ENCODE measurements at regions not wholly inside any gene's neighbourhood (a gene's known extent, or its start where the extent isn't known, plus 50 kb on each side); places are given as distances from the start of the nearest gene placed in this dataset.

DNA sequence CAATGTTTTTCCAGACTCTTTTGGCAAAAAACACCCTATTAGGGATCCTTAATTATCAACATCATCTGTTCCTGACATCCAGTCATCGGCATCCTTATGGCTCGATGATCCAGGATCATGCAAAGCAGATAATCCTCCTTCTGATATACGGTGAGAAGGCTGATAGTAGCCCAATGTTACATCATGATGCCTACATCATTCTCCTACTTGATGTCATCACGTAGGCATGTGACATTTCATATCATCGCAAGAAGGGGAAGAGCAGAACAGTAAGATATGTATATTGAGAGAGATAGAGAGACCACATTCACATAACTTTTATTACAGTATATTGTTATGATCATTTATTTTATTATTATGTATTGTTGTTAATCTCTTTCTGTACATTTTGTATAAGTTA, 168.6 kb downstream of the ADAMTS15 start (continued):
- no peak for TF ChIP-seq GABPA (IDR thresholded peaks at IDR 0.05 in 1 of 2, conservative IDR thresholded peaks at IDR 0.05 in 1 of 2)
- TF ChIP-seq HNF4A (conservative IDR thresholded peaks at IDR 0.05): no peak
- no peak for TF ChIP-seq TAF1 (conservative IDR thresholded peaks at IDR 0.05)

DNA sequence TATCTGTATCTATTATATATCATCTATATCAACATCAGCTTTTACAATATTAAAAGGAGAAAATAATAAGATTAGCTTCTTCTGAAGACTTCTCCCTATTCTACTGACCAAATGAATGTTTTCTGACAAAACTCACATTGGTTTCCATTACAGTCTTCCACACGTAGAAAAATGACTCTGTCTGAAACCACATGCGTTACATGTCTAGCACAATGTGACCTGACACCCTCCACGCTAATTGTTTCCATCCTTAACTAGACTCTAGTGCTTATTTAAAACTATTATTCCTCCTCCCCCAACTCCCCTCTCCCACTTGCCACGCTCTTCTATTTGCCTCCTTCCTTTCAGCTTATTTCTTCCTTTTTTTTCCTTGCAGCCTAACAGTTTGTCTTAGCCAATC, 172.1 kb downstream of the ADAMTS15 start:
- Histone ChIP-seq H3K27me3 (ENCODE audit: control insufficient read depth in 4 of 4, insufficient read depth in 4 of 4, low read length in 3 of 4) (peaks cover 0 to 5% (median 0%) of the 10 kb centered on the region in 4 donors), H3K4me1 (ENCODE audit: control insufficient read depth in 4 of 4, insufficient read depth in 4 of 4, low read length in 3 of 4) (no peaks in the 10 kb centered on the region), H3K4me3 (ENCODE audit: low read depth in 1 of 3, low read length in 3 of 3) (no peak overlapping the region), H3K9ac (ENCODE audit: low read depth in 1 of 2, low read length in 2 of 2) (no peak overlapping the region), H3K9me3 (ENCODE audit: control insufficient read depth in 4 of 4, low read length in 3 of 4) (peaks cover 0 to 7% (median 0%) of the 10 kb centered on the region in 4 donors), H3K27ac (ENCODE audit: low read depth in 1 of 2, low read length in 2 of 2) (no peak overlapping the region), H3K36me3 (ENCODE audit: control insufficient read depth in 4 of 4, insufficient read depth in 3 of 4, low read depth in 1 of 4, low read length in 3 of 4) (no peaks in the 10 kb centered on the region)
- 78% methylated on average over 4 of the region's 4 CpGs for WGBS
- TF ChIP-seq GABPA (IDR thresholded peaks at IDR 0.05 in 1 of 2, conservative IDR thresholded peaks at IDR 0.05 in 1 of 2) (no peak), RAD21 (IDR thresholded peaks at IDR 0.05) (no peak), JUND (IDR thresholded peaks at IDR 0.05) (no peak)
- DNase-seq (ENCODE audit: low spot score): no peak

DNA sequence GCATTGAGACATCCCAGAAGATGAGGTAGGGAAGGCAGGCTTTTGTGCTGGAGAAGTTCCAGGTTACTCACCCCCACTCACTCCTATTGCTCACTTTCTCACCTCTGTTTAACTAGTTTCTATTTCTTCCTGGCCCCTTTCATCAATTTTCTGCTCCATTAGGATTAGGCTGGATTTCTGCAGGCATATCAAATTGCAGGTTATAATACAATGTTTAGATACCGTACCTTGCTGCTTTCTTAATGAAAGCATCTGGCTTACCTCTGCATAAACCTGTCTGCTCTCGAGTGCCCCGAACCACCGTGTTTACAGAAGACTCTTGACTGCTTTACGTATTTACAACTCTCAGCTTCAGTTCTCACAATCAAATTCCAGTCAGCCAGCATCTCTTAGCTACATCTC, 173.7 kb downstream of the ADAMTS15 start:
- no peak overlapping the region for H3K27ac ChIP-seq (ENCODE audit: low read depth in 1 of 2, low read length in 2 of 2)
- no peak overlapping the region for H3K4me3 ChIP-seq (ENCODE audit: low read depth in 1 of 3, low read length in 3 of 3)
- TF ChIP-seq NR2F2 (IDR thresholded peaks at IDR 0.05) (no peak), EGR1 (IDR thresholded peaks at IDR 0.05; ENCODE audit: low read depth in 2 of 2) (no peak), FOXA2 (IDR thresholded peaks at IDR 0.05) (no peak), JUND (IDR thresholded peaks at IDR 0.05) (no peak), GABPA (IDR thresholded peaks at IDR 0.05 in 1 of 2, conservative IDR thresholded peaks at IDR 0.05 in 1 of 2) (no peak), HNF4A (conservative IDR thresholded peaks at IDR 0.05) (no peak), HNF4G (IDR thresholded peaks at IDR 0.05) (no peak), YY1 (IDR thresholded peaks at IDR 0.05) (no peak), RAD21 (IDR thresholded peaks at IDR 0.05) (no peak), SP1 (IDR thresholded peaks at IDR 0.05) (no peak), RXRA (IDR thresholded peaks at IDR 0.05) (no peak), FOXA1 (IDR thresholded peaks at IDR 0.05) (no peak)
- TF ChIP-seq, protein P1, sequence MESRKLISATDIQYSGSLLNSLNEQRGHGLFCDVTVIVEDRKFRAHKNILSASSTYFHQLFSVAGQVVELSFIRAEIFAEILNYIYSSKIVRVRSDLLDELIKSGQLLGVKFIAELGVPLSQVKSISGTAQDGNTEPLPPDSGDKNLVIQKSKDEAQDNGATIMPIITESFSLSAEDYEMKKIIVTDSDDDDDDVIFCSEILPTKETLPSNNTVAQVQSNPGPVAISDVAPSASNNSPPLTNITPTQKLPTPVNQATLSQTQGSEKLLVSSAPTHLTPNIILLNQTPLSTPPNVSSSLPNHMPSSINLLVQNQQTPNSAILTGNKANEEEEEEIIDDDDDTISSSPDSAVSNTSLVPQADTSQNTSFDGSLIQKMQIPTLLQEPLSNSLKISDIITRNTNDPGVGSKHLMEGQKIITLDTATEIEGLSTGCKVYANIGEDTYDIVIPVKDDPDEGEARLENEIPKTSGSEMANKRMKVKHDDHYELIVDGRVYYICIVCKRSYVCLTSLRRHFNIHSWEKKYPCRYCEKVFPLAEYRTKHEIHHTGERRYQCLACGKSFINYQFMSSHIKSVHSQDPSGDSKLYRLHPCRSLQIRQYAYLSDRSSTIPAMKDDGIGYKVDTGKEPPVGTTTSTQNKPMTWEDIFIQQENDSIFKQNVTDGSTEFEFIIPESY (IDR thresholded peaks at IDR 0.05): no peak
- TF ChIP-seq, protein P2, sequence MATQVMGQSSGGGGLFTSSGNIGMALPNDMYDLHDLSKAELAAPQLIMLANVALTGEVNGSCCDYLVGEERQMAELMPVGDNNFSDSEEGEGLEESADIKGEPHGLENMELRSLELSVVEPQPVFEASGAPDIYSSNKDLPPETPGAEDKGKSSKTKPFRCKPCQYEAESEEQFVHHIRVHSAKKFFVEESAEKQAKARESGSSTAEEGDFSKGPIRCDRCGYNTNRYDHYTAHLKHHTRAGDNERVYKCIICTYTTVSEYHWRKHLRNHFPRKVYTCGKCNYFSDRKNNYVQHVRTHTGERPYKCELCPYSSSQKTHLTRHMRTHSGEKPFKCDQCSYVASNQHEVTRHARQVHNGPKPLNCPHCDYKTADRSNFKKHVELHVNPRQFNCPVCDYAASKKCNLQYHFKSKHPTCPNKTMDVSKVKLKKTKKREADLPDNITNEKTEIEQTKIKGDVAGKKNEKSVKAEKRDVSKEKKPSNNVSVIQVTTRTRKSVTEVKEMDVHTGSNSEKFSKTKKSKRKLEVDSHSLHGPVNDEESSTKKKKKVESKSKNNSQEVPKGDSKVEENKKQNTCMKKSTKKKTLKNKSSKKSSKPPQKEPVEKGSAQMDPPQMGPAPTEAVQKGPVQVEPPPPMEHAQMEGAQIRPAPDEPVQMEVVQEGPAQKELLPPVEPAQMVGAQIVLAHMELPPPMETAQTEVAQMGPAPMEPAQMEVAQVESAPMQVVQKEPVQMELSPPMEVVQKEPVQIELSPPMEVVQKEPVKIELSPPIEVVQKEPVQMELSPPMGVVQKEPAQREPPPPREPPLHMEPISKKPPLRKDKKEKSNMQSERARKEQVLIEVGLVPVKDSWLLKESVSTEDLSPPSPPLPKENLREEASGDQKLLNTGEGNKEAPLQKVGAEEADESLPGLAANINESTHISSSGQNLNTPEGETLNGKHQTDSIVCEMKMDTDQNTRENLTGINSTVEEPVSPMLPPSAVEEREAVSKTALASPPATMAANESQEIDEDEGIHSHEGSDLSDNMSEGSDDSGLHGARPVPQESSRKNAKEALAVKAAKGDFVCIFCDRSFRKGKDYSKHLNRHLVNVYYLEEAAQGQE (IDR thresholded peaks at IDR 0.05): no peak
- TF ChIP-seq, protein P3, sequence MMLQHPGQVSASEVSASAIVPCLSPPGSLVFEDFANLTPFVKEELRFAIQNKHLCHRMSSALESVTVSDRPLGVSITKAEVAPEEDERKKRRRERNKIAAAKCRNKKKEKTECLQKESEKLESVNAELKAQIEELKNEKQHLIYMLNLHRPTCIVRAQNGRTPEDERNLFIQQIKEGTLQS (IDR thresholded peaks at IDR 0.05): no peak
- TF ChIP-seq, protein P4, sequence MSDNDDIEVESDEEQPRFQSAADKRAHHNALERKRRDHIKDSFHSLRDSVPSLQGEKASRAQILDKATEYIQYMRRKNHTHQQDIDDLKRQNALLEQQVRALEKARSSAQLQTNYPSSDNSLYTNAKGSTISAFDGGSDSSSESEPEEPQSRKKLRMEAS (IDR thresholded peaks at IDR 0.05): no peak
- TF ChIP-seq, protein P5, sequence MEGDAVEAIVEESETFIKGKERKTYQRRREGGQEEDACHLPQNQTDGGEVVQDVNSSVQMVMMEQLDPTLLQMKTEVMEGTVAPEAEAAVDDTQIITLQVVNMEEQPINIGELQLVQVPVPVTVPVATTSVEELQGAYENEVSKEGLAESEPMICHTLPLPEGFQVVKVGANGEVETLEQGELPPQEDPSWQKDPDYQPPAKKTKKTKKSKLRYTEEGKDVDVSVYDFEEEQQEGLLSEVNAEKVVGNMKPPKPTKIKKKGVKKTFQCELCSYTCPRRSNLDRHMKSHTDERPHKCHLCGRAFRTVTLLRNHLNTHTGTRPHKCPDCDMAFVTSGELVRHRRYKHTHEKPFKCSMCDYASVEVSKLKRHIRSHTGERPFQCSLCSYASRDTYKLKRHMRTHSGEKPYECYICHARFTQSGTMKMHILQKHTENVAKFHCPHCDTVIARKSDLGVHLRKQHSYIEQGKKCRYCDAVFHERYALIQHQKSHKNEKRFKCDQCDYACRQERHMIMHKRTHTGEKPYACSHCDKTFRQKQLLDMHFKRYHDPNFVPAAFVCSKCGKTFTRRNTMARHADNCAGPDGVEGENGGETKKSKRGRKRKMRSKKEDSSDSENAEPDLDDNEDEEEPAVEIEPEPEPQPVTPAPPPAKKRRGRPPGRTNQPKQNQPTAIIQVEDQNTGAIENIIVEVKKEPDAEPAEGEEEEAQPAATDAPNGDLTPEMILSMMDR (IDR thresholded peaks at IDR 0.05; ENCODE audit: low read depth, low read length, missing input control): no peak
- no peaks in the 10 kb centered on the region for H3K4me1 ChIP-seq (ENCODE audit: control insufficient read depth in 4 of 4, insufficient read depth in 4 of 4, low read length in 3 of 4)
- no peaks in the 10 kb centered on the region for H3K36me3 ChIP-seq (ENCODE audit: control insufficient read depth in 4 of 4, insufficient read depth in 3 of 4, low read depth in 1 of 4, low read length in 3 of 4)
- peaks cover 0 to 5% (median 0%) of the 10 kb centered on the region in 4 donors for H3K27me3 ChIP-seq (ENCODE audit: control insufficient read depth in 4 of 4, insufficient read depth in 4 of 4, low read length in 3 of 4)
- no peak for DNase-seq (ENCODE audit: low spot score)
- no peak overlapping the region for H3K9ac ChIP-seq (ENCODE audit: low read depth in 1 of 2, low read length in 2 of 2)
- 43% methylated on average over 5 of the region's 5 CpGs for WGBS
- H3K9me3 ChIP-seq (ENCODE audit: control insufficient read depth in 4 of 4, low read length in 3 of 4): peaks cover 0 to 7% (median 0%) of the 10 kb centered on the region in 4 donors
